GM18505 (cell line): ENCODE measurements at regions not wholly inside any gene's neighbourhood (a gene's known extent, or its start where the extent isn't known, plus 50 kb on each side); places are given as distances from the start of the nearest gene placed in this dataset.

Experiments used
- ATAC-seq: cut with Tn5 transposase; IDR thresholded peaks from one replicate; pipeline ENCODE4 v1.9.1; 2021; ENCODE audit not compliant: unreplicated experiment
- POLR2A ChIP-seq: IDR thresholded peaks from 4 replicates; pipeline ENCODE4 v1.6.1; 2011; ENCODE audit warnings: borderline replicate concordance; ENCODE audit not compliant: insufficient read depth, insufficient read length; ENCODE audit errors: extremely low read depth

DNA sequence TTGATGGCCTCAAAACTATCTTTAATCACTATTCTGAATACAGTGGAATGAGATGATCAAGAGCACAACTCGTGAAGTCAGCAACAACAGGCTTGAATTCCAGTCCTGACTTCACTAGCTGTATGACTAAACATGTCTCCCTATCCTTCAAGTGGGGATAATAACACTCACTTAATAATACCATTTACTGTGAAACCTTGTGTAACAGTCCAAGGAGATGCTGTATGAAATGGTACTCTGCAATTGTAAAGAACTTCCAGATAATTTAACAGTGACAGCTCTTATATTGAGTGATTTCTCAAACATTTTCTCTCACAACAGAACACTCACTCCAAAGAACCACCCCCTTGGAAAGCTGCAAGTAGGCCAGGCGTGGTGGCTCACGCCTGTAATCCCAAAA, 823.1 kb downstream of the DIAPH3 start:
- ATAC-seq: no peak

DNA sequence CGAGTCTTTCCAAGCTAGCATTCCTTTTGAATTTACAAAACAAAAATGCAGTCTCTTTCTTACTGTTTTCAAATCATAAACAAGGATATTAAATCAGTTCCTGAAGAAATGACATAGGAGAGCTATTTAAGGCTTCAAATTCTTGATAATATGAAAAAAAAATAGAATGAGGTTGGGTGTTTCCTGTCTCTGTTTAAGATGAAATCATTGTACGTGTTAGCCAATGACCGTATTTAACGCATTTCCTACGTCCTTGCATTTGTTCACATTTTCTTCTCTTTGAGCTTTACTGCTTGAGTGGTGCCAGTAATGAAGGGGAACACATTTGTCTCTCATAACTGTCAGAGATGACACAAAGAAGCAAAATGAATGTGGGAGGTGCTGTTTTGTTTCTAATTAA, 821.3 kb downstream of the DIAPH3 start:
- no peak for TF ChIP-seq POLR2A
- no peak for ATAC-seq

More for the DNA sequence above, 823.1 kb downstream of the DIAPH3 start:
- TF ChIP-seq POLR2A: no peak

DNA sequence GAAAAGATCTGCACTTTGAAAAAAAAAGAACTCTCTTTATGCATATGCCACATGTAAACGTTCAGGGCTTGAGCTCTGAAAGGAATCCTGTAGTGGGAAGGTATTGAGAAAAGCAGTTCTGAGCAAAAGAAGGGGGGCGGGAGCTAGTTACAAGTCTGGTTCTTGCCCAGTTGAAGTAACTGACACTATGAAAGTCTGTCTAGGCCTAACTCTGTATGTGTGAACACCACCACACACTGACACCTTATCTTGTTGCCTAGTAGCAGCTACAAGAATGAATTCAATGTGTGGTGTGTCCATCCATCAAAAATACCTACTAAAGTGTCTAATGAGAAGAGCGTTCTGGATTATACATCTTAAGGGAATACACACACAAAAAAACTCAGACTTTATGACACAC, 820.6 kb downstream of the DIAPH3 start:
- ATAC-seq: no peak
- no peak for TF ChIP-seq POLR2A

DNA sequence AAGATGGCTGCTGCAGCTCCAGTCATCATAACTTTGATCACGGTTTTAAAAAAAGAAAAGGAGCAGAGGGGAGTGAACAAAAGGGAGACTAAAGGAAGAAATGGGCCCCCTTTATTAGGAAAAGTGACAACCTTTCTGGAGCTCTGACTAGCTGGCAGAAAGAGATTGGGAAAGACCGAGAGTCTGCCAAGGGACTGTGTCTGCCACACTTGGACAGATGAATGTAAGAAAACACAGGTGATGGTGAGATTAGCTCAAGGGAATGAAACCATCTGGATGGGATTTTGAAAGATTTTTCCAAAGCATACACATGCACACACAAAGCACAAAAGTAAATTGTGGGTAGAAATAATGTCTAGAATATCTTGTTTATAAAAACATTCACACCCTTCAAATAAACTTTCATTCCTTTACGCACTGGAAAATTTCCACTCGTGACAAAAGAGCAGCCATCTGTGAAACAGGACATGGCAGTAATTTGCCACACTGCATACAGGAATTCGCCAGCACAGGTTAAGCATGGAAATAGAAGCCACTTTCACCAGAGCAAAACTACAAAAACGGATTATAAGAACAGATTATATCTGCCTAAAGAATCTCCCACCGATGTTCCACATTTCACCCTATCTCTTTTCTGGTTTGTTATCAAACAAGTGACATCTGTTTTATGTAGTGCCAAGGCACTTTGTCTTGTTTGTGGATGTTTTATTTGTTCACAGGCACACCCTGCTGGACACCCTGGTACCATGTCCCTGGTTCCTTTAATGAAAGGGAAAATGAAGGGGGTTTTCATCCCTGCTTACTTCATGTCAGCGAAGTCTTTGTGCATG, 819.5 kb downstream of the DIAPH3 start:
- TF ChIP-seq POLR2A: no peak

DNA sequence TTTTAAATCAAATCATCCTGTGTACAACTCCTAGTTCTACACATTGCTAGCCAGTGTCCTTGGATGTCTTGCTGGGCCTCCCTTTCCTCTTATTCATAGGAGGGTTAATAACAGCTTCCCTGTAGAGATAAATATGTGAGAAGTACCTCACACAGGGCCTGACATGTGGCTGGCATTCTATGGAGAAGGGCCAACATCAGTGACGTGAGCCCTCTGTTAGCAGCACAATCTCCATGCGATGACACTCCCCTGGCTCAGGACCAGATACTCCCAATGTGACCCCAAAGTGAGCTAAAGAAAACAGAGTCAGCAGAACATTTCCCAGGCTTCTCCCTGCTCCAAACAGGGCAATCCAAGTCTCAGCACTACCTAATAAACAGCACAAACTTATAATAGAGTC, 818.4 kb downstream of the DIAPH3 start:
- TF ChIP-seq POLR2A: no peak
- ATAC-seq: no peak

More for the DNA sequence above, 819.5 kb downstream of the DIAPH3 start:
- ATAC-seq: no peak

DNA sequence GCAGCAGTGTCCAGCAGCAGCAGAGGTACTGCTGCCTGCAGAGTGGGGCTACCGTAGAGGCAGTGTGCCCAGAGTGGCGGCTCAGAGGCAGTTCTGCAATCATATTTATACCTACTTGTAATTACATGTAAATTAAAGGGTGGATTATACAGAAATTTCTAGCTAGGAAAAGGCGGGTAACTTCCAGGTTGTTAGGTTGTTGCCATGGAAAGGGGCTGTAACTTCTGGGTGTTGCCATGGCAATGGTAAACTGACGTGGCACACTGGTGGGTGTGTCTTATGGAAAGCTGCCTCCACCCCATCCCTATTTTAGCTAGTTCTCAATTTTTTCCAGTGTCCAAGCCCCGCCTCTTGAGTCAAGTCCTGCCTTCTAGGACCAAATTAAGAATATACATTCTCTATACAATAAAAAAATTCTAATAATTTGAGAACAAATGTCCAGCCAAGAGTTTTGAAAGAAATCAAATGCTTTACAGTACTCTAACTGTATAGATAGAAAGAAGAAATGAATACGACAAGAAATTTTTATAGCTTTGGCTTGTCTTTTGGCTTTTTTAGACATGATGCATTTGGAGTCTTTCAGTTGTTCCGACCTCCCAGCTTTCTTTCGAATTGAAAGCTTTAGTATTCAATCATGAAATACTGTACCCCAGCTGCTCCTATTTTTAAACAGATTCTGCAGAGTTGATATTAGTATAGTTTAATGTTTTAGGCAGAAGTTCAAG, 816.6 kb downstream of the DIAPH3 start:
- ATAC-seq: no peak

DNA sequence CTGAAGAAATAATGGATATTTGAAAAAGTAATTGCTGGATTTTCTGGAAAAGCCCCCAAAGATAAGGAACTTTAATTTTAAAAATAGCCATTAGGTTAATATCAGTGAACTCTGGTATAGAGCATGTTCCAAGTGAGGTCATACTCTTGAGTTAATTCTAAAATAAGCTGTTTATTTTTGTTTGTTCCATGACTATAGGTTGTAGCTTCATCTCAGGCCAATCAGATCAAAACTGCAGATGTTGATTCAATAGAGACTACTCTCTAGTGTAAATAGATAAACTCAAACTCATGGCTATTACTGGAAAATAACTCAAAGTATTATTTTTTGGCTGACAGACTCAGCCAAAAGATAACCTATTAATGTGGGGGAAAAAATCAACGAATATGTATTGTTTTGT, 815.1 kb downstream of the DIAPH3 start:
- no peak for TF ChIP-seq POLR2A
- no peak for ATAC-seq

More for the DNA sequence above, 816.6 kb downstream of the DIAPH3 start:
- no peak for TF ChIP-seq POLR2A

DNA sequence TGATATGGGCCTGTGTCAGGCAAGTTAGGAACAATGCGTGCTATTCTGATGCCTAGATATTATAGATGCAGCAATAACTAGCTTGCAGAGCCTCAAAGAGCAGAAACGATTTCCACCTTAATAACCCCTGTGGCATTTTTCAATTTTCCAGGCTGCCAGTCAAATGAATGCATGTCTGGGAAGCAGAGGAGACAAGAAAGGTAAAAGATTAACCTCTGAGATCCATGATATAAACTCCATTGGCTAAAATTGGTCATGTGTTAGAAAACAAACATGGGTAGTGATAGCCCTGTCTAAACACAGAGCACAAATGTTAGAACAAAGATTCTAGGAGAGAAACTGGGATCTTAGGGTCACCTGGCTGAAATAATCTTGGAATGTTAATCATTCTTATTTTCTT, 811.1 kb downstream of the DIAPH3 start:
- ATAC-seq: no peak
- TF ChIP-seq POLR2A: no peak

DNA sequence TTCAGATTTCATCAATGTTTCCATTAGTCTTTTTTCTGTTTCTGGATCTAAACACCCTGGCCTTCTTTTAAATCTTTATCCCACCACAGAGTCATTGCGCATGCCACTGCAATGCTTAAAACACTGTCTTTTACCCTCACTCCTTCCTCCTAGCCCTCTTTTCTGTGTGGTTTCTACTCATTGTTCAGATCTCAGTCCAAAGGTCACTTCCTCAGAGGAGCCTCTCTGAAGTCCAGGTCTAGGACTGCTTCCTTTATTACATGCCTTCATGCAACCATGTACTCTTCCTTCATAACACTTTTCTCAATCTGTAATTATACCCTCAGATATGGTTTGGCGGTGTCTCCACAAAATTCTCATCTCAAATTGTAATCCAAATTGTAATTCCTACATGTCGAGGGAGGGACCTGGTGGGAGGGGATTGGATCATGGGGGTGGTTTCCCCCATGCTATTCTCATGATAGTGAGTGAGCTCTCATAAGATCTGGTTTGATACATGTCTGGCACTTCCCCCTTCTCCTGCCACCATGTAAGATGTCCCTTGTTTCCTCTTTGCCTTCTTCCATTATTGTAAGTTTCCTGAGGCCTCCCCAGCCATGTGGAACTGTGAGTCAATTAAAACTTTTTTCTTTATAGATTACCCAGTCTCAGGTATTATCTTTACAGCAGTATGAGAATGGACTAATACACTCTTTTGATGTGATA, 808.9 kb downstream of the DIAPH3 start:
- ATAC-seq: peak; percentile 75
- no peak for TF ChIP-seq POLR2A

DNA sequence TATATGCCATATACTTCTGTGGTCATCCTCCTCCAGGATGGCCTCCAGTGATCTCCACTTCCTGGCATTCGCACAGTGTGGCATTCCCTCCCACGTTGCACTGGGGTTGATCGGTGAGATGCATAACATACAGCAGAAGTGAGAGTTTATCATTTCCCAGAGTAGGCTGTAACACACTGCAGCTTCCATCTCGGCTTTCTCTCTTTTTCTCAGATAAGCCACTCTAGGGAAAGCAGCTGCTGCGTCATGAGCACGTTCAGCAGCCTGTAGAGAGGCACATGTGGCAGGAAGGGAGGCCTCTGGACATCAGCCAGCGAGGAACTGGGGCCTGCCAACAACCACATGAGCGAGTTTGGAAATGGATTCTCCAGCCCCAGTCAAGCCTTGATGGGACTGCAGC, 807.1 kb downstream of the DIAPH3 start:
- ATAC-seq: no peak
- no peak for TF ChIP-seq POLR2A

DNA sequence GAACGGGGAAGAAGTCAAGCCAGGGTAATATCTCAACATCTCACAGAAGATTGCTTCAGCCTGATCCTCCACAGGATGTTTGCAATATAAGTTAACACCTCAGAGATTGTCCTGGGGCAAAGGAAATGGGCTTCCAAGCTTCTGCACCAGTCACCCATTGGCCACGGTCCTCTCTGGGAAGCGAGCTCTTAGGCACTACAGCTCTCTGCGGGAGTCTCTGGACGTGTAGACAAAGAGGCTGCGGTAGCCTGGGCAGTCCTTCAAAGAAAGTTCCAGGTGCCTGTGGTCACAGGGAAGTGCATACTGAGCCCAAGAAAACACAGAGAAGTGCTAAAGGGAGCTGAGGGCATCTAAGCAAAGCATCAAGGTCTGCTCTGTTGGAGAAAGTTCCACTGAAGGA, 805.7 kb downstream of the DIAPH3 start:
- TF ChIP-seq POLR2A: no peak
- no peak for ATAC-seq

DNA sequence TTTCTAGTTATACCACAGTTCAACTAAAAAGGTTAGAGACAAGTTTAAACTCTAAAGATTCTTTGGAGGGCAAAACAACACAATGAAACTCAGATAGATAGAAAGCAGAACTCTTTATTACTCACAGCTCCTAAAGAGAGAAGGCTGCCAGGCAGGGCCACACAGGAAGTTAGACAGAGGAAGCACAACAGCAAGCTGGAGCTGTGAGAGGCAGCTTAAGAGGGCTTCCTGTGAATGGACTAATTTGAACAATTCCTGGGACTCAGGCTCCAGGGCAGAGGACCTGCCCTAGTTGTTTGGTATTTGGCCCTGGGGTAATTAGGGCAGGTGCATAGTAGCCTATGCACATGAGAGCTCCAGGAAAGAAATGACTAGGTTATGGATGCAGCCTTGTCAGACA, 803.6 kb downstream of the DIAPH3 start:
- ATAC-seq: peak; percentile 87
- no peak for TF ChIP-seq POLR2A

DNA sequence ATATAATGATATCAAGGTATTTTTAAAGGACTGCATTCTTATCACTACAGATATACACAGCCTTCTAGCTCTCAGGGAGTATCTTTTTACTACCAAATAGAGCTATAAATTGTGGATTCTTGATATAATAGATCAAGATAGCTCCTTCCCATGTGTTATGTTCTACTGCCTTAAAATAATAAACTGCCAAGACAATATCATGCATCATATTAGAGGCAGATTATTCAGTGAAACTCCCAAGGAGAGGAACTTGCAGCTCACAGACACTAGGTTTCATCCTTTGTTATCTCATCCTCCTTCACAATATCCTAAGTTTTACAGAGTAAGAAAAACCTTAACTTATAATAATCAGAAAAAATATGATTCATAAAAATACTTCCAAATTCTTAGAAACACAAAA, 802.8 kb downstream of the DIAPH3 start:
- no peak for ATAC-seq
- no peak for TF ChIP-seq POLR2A

DNA sequence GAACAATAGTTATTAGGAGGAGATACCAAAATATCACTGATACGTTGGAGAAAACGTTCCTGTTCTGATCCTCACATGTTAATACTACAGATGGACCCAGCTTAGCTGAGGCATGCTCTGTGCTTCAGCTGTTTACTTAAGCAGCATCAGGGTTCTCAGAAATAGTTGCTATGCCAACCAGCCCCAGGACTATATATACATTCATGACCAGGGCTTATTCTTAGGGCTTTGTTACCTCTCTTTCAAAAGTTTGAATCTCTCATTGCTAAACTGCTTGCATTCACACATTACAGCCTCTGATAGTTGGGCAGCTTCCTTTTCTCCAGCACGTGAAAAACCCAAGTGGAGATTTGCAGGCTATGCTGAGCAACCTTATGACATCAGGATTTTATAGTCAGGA, 800.4 kb downstream of the DIAPH3 start:
- ATAC-seq: no peak
- no peak for TF ChIP-seq POLR2A

DNA sequence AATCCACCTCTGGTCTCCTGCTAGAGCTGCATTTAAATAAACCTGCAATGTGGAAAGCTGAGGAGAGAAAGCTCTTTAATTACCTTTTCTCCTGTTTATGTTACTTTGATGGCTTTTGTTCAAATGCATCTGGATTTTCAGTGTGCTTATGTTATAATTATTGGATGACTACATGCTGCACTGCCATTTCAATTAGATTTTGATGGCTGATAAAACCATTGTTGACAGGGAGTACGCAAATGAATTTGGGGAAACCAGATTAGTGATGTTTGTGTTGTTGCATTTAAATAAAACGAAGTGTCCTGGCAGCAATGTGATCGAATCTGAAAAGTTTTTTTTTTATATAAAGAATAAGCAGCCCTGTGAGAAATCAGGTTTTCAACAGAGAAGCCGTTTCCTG, 799.8 kb downstream of the DIAPH3 start:
- no peak for TF ChIP-seq POLR2A

More for the DNA sequence above, 799.8 kb downstream of the DIAPH3 start:
- no peak for ATAC-seq
